ENCODE measurements at regions not wholly inside any gene's neighbourhood (a gene's known extent, or its start where the extent isn't known, plus 50 kb on each side); places are given as distances from the start of the nearest gene placed in this dataset.

DNA sequence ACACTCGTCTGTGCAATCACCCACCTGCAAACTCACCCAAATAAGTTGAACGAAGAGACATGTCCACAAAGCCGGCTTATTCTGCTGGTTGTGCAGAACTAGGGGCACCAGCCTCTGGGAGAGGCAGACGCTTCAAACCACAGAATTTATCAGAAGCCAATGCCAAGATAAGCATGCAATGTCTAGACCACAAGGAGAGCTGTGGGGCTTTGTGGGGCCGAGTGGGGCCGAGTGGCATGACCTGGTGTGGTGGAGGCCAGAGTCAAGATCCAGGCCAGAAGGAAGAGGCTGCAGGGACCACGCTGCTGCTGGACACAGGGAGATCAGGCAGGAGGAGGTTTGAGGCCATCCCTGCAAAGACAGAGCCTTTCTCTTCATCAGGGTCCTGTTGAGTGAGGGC is 259.0 kb downstream of the IRX2 start:
- no peak for DNase-seq

DNA sequence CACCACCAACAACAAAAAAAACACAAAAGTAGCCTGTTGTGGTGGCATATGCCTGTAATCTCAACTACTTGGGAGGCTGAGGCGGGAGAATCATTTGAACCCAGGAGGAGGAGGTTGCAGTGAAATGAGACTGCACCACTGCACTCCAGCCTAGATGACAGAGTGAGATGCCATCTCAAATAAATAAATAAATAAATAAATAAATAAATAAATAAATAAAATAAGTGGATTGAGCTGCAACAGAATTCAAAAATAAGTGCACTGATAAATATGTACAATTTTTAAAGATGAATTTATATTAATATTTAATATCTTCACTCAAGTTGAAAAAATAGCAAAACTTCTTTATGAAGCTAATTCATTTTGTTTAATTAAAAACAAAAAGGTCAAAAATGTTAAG is 259.6 kb downstream of the IRX2 start:
- DNase-seq, result no peak

DNA sequence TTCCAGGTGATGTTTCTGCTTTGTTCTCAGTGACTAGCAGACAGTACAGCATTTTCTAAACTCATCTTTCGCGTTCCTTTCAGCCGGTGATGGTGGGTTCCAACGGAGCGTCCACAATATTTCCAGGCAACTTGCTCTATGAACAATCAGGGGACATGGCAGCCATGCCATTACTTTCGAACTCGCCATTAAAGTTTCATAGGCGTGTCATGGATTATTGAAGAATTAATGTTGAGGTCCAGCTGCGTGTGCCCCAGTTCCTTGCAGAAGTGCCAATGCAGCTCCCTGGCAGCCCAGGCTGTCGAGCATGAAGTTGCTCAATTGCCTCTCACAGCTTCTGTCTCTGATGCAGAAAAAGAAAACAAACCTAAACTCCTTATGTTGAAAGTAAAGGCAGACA is 262.2 kb downstream of the IRX2 start:
- no peak for DNase-seq

DNA sequence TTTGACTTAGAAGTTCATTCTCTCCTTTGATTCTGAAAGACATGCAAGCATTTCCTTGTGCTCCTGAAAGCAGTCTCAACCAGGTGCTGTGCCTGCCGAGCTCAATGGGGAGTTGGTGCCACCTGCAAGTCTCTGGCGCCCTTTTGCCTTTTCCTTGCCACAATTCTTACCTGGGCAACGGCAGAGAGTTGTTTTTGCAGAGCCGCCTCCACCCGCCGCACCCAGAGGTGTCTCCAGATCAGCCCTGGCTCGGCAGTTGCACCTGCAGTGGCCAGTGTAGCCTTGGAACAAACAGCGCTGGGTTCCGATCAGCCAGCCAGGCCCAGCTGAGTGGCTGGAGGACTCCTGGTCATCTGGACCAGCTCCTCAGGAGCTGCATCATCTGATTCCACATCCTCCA is 262.9 kb downstream of the IRX2 start:
- DNase-seq, result no peak

DNA sequence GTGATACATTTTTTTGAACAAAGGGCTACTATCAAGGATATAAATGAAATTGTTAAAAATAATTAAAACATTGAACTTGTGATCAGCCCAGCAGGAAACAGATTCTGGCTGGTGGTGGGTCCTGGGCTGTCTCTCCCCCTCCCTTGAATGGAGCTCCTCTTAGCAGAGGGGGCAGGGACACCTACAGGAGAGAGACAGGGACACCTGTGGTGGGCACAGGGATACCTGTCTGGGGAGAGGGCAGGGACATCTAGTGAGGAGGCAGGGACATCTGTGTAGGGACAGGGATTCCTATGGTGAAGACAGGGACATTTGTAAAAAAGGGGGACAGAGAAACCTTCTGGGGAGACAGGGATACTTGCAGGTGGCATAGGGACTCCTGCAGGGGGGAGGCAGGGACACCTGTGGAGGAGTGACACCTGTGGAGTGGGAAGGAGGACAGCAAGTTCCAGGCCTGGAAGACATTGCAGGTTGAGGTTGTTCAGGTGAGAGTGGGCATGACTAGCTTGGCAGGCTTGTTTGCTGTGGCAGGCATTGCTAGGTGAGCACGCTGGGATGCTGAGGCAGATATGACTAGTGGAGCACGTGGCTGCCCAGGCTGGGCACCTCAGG is 264.2 kb downstream of the IRX2 start:
- DNase-seq, result no peak

DNA sequence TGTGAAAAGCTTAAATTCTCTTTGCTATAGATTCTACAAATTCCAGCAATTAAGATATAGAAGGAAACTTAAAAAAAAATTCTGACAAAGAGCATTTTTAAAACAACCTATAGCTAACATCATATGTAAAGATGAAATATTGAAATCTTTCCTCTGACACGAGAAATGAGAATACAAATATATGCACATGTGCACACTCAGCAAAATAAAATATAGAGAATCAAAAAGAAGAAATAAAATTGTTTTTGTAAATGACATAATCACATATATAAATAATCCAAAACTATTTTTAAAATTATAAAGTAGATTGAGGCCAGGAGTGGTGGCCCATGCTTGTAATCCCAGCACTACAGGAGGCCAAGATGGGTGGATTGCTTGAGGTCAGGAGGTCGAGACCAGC is 265.1 kb downstream of the IRX2 start:
- no peak for DNase-seq

DNA sequence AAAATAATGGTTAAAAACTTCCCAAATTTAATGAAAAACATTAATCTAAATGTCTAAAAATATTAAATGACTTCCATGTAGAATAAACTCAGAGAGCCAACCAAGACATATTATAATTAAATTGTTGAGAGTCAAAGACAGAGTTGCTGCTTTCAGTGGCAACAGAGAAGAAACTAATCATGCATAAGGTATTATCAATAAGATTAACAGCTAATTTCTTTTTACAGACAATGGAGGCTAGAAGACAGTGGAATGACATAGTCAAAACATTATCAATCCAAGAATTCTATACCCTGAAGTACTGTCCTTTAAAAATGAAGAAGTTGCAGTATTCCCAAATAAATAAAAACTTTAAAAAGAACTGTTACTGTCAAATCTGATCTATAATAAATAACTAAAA is 268.7 kb downstream of the IRX2 start:
- DNase-seq, result no peak

DNA sequence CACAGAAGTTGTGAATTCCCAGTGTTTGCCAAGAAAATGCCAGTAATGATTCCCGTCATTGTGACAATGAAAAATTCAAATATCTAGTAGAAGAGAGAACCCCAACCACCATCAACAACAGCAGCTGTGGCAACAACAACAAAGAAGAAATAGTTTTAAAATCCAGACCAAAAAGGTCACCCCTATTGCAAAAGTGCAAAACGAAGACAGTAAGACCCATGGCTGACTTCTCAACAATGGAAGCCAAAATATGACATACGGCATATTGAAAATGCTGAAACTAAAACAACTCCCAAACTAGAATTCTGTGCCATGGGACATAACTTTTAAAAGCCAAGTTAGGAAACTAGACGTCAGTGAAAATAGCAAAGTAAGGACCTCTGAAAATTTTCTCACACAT is 270.6 kb downstream of the IRX2 start:
- DNase-seq, result no peak

DNA sequence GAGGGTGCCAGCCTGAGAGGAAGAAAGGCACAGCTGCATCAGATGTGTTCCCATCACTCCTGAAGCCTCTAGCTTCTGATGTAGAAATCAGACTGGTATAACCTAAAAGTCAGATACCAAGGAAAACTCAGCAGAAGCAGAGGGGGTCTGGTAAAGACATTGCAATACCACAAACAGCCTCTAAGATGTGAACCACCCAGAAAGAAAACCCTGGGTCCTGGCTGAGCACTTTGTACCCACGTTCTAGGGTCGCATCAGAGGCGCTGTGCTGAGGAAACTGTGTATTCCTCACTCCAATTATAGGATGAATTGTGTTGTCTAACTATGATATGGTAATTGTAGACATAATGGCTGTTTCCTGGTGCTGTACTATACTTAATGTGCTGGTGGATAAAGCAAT is 275.6 kb downstream of the IRX2 start:
- no peak for DNase-seq

DNA sequence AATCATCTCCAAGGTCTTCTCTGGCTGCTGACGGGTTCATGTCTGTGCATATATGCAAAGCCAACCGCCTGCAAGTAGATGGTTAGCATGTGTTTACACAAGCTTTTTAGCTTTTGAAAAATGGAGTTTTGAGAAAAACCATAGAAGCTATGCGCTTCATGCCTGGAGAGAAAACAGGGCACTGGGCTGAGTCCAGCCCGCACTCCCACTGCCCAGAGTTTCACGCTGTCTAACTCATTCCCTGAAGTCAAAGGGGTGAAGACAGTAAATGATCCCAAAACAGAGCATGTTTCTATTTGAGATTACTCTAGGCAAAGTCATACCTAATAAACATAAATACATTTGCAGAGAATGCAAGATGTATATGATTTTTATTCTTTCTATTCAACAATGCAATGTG is 278.8 kb downstream of the IRX2 start:
- DNase-seq, result no peak

DNA sequence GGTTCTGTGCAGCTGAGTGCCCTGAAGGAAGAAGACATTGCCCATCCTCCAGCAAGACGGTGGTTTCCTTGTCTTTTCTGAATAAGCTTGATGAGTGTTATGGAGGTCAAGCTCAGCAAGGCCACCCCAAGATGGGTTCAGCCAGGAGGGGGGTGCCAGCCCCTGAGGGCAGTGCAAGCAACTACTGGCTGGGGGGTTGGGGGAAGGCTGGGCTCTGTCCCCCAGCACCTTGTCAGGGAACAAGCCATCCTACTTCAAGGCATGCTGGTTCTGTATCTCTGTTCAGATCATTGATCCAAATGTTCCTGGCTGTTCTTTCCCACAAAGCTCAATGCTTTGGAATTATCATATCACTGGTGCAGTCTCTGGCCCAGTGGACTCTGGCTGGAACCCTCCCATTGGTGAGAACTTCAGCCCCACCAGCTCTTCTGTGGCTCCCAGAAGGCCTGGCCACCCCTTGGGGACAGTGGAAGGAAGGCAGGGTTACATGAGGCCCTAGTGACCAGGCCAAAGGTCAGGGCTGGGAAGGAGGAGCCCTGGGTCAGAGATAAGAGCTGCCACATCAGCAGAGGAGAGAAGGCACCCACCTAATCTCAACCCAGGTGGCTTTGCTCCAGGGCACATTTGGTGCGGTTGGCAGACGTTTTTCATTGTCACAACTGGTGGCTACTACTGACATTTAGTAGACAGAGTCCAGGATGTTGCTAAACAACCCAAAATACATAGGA is 280.2 kb downstream of the IRX2 start:
- DNase-seq, result no peak

DNA sequence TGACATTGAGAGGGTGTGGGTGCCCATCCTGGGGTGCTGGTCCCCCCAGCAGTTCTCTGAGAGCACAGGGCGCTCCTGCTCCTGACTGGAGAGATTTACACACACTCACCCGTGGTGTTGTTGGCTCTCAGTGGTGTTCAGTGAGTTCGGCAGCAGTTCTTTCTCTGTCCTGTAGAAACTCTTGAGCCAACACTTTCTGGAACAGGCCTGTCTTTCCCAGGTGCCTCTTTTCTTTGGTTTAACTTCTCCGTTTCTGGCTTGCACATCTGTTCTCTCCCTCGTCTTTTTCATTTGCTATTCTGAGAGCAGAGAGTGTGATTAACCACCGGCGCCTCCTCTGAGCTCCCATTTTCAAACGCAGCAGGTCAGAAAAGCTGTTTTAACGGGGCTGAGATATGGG is 284.5 kb downstream of the IRX2 start:
- DNase-seq, result no peak

DNA sequence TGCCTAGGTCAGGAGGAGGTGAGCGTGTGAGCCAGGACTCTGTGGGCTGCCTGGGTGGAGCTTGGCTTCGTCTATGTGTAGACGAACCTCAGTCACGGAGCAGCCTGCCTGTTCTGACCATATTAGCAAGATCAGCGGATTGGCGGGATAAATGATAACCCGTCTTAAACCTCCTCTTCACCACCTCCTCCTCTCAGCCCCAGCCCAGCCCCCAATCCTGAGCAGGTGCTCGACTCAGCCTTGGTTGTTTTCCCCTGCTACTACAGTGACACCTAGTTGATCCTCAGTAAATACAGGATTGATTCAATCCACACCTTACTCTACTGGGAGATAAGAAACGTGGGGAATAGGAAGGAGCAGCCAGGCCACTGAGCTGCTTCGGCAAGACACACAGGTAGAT is 286.1 kb downstream of the IRX2 start:
- no peak for DNase-seq

DNA sequence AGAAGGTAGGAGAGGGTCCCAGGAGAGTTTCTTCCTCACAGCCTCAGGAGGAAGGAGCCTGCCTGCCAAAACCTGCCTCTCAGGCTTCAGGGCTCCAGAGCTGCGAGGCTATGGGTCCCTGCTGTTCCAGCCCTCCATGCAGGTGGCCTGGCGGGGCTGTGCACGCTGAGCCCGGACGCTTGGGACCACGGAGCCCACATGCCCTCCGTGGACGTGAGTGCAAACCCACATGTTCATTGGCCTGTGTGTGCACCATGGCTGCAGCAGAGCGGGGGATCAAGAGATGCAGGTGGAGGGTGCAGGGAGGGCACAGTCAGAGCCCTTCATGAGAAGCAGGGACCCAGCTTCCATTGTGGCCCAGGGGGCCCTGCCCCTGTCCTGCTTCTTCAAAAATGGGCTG is 287.3 kb downstream of the IRX2 start:
- DNase-seq, result no peak

DNA sequence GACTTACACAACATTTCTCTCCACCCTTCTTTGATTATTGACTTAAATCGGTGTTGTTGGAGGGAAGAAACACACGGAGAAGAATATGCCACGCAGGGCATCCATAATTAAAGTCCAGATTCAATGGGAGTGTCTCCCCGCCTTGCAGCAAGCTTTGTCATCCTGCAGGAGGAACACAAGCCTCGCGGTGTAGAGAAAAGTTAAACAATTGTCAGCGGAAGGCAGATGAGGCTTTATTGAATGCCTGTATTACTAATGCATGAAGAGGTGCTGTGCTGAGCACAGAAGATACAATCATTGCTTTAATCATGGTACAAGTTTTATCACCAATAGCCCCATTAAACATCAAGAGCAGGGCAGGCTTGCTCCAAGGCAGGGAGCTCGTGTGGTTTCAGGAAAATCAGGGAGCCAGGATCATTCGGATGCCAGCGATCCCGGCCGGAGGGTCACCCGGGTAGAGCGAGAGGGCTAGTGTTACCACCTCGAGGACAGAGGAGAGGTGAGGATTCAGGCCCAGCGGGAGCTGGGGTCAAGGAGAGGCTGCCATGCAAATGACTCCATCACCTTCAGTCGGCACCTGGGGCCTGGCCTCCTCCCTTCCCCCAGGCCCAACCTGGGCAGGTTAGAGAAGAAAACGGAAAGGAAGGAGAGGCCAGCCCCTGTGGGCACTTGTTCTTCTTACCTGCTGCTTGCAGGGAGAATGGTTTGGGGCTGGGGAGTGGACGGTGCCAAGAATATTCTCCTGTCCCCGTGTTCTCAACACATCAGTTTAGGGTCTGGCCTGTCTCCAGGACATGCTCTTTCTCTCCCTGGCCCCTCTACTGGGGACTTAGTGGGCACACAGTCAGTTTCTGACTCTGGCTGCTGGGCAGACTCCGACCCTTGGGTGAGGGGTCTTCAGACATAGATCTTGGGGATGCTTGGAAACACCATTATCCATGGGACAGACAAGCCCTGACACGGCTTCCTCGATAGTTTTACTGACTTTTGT is 289.5 kb downstream of the IRX2 start:
- DNase-seq, result no peak

DNA sequence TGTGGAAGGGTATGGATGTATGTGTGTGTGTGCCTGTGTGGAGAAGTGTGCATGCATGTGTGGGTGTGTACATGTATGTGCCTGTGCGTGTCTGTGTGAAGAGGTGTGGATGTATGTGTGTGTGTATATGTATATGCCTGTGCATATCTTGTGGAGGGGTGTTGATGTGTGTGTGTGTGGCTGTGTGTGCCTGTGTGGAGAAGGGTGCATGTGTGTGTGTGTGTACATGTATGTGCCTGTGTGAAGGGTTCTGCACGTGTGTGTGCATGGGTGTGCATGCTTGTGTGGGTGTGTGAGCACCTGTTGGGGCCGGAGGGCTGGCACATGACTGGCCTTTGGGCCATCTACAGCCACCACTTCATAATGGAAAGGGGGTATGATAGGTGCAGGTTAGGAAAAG is 291.4 kb downstream of the IRX2 start:
- no peak for DNase-seq

DNA sequence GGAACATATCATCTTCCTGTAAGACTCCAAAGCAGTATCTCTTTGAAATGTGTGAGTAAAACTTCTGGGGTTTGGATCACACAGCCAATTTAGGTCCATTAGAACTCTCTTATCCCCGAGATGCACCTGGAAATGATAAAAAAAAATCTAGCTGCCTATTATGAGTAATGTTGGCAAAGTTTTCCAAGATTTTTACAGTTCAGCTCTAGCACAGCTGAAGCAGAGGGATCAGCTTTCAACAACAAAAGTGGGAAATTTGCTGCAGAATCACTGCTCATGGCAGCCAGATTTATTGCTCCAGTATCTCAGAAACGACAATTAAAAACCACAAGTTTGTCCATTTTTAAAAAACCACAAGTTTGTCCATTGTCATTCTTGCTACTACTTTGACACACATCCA is 292.2 kb downstream of the IRX2 start:
- DNase-seq, result no peak

DNA sequence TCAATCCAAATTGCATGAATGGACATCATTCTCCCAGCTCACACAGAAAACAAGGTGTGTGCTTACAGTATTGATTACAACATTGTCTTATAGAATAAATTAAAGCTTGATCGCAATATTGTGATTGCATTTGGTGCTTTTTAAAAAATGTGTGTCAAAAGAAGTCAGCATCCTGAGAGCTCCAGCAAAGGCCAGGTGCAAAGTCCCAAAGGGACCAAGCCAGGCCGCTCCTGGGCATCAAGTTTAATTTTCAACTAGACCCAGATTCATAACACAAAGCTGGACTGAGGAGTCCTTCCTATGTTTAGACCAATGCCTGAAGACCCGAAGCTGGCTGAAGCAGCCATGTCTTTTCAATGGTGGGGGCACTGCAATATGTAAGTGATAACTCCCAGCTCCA is 295.6 kb downstream of the IRX2 start:
- DNase-seq, result no peak

DNA sequence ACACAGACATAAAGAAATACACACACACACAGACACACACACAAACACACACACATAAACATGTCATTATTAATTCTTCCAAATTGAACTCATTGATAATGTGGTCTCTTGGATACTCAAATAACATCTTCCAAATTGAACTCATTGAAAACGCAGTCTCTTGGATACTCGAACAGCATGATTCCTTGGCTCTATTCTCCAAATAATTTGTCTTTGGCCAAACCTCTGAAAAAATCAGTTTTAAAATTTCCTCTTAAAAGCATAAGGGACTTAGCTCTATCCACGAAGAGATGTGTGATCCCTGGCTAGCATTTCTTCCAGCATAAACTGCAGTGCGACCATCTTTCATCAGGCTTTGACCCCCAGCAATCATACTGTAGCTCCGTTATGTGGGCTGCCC is 296.6 kb downstream of the IRX2 start:
- no peak for DNase-seq

DNA sequence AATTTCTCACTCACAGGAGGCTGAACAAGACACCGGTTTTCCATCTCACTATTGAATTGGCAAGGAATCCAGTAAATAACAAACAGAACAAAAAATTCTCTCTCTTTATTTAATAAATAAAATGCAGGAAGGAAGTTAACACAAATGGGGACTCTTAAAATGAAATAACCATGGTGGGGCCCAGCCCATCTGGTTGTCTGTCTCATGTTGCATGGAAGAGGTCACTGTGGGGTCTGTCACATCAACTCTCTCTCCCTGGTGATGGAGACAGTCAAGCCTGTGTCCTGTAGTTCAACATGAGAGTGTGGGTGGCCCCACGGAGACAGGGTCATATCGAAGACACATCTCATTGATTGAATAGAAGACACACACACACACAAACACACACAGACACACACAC is 297.7 kb downstream of the IRX2 start:
- DNase-seq, result peak; percentile 14

DNA sequence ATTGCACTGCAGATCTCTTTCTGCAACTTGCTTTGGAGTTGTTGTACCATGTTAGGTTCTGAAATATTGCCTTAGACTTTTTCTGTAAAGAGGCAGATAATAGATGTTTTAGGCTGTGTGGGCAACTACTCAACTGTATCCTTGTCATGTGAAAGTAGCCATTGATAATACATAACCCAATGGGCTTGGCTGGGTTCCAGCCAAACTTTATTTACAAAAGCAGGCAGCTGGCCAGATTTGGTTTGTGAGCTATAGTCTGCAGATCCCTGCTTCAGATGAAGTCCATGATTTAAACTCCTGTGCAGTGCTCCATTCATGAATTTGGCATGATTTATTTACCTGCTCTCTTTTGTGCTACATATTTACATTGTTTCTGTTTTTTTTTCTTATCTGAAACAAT is 300.4 kb downstream of the IRX2 start:
- DNase-seq, result no peak

DNA sequence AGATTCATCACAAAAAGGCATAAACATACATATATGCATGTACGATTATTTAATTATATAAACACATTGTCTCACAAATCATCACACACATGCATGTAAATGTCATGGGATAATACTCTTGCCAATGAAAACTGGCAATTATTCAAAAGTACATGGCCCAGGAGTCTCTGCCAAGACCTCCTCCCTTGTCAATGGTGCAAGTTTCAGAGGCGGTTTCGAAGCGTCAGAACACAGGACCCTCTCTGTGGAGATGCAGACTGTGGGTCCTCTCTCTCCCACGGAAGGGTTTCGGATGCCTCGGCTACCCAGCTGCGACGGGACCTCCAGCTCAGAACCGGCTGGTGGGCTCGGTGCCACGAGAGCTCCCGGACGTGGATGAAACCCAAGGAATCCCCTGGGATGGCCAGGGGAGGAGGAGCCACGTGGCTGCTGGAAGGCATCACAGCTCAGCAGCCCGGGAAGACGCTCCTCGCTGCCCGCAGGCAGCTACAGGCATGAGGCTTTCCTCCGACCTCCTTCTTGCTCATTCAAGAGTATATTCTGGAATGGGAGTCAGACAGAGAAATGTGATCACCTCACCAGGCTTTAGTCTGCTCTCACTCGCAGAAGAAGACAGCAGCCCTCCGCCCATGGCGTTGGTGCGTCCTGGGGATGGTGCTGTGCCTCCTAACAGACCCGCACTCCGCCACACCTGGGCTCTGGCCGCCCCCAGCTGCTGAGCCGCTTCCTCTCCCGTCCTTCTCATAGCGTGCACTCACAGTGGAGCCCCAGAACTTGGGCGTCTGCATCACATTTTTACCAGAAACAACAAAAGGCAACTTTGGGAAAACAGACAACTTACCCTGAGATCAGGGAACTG is 308.8 kb downstream of the IRX2 start:
- no peak for DNase-seq

All from left kidney (tissue), 1 donor.